Nephron (organoid): ENCODE measurements at regions not wholly inside any gene's neighbourhood (a gene's known extent, or its start where the extent isn't known, plus 50 kb on each side); places are given as distances from the start of the nearest gene placed in this dataset.

Experiments used
- H3K27ac Mint-ChIP-seq, 3 experiments: 2 replicates each; pipeline ENCODE4 v1.8.0; 2020; ENCODE audit warnings: mixed read lengths in 3 of 3, mild to moderate bottlenecking in 2 of 3, moderate library complexity in 1 of 3
- H3K27me3 Mint-ChIP-seq: 2 replicates; pipeline ENCODE4 v1.8.0; 2021; ENCODE audit warnings: low read depth, mild to moderate bottlenecking, moderate library complexity, mixed read lengths
- H3K36me3 Mint-ChIP-seq: 2 replicates; pipeline ENCODE4 v1.8.0; 2020; ENCODE audit warnings: low read depth, mixed read lengths
- H3K4me1 Mint-ChIP-seq: 2 replicates; pipeline ENCODE4 v1.8.0; 2020; ENCODE audit warnings: mixed read lengths
- H3K4me3 Mint-ChIP-seq, 3 experiments: 2 replicates each; pipeline ENCODE4 v1.8.0; 2020; ENCODE audit warnings: mild to moderate bottlenecking in 3 of 3, mixed read lengths in 3 of 3, moderate library complexity in 2 of 3
- H3K9me3 Mint-ChIP-seq: 2 replicates; pipeline ENCODE4 v1.8.0; 2020; ENCODE audit warnings: mixed read lengths
- CTCF ChIP-seq, 3 experiments: fragments of 200-600 bp; sonication (generic); IDR thresholded peaks; one replicate each; pipeline ENCODE4 v1.5.0; 2021; ENCODE audit warnings: antibody characterized with exemption in 3 of 3; ENCODE audit not compliant: unreplicated experiment in 3 of 3

DNA sequence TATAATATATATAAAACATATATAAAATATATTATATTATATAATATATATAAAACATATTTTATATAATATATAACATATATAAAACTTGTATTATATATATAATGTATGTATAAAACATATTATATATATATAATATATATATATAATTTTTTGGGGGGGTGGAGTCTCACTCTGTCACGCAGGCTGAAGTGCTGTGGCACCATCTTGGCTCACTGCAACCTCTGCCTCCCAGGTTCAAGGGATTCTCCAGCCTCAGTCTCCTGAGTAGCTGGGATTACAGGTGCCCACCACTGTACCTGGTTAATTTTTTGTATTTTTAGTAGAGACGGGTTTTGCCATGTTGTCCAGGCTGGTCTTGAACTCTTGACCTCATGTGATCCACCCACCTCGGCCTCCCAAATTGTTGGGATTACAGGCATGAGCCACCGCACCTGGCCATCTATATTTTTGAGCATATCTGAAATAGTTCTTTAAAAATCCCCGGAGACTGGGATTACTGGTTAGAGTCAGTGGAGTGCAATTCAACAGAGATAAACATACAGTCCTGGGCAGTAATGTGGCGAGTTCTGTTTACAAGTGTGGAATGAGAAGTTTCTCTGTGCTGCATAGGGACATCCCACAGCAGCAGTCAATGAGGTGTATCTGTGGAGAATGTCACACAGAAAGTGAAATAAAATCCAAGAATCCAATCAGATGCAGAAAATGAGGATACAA lies 208.4 kb downstream of the MYCN start:
- no peaks in the 10 kb centered on the region for H3K36me3 Mint-ChIP-seq
- no peak overlapping the region for H3K27ac Mint-ChIP-seq
- no peaks in the 10 kb centered on the region for H3K4me1 Mint-ChIP-seq
- H3K9me3 Mint-ChIP-seq, result no peaks in the 10 kb centered on the region
- no peak overlapping the region for H3K4me3 Mint-ChIP-seq
- no peaks in the 10 kb centered on the region for H3K27me3 Mint-ChIP-seq
- TF ChIP-seq CTCF (IDR thresholded peaks at IDR 0.05; ENCODE audit: unreplicated experiment in 3 of 3), result no peak

GRCh38 chr2:16142383-16143361 lies 202.3 kb downstream of the MYCN start:
- H3K4me3 Mint-ChIP-seq, result no peak overlapping the region

DNA sequence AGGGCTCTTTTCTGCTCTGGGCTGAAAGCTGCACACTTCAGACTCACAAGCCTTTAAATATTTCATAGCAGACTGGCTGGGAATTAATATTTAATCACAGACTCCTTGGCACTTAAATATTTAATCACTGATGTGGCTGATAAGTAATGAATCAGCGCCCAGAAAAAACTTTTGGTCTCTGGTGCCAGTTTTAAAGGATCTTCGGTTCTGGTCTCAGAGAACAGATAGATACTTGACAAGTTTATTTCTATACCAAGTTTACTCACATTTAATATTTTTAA lies 201.2 kb downstream of the MYCN start:
- no peak for TF ChIP-seq CTCF (IDR thresholded peaks at IDR 0.05; ENCODE audit: unreplicated experiment in 3 of 3)
- Mint-ChIP-seq H3K27me3 (no peaks in the 10 kb centered on the region), H3K9me3 (peaks cover 3% of the 10 kb centered on the region), H3K4me3 (no peak overlapping the region), H3K36me3 (no peaks in the 10 kb centered on the region), H3K27ac (no peak overlapping the region), H3K4me1 (no peaks in the 10 kb centered on the region)

More at GRCh38 chr2:16142383-16143361, 202.3 kb downstream of the MYCN start:
- TF ChIP-seq CTCF (IDR thresholded peaks at IDR 0.05; ENCODE audit: unreplicated experiment in 3 of 3), result no peak
- no peaks in the 10 kb centered on the region for H3K27me3 Mint-ChIP-seq
- H3K36me3 Mint-ChIP-seq, result no peaks in the 10 kb centered on the region
- no peaks in the 10 kb centered on the region for H3K4me1 Mint-ChIP-seq
- H3K9me3 Mint-ChIP-seq, result peaks cover 3% of the 10 kb centered on the region
- H3K27ac Mint-ChIP-seq, result no peak overlapping the region

- Mint-ChIP-seq H3K9me3 (peaks cover 3% of the 10 kb centered on the region), H3K27ac (no peak overlapping the region), H3K36me3 (no peaks in the 10 kb centered on the region), H3K4me3 (no peak overlapping the region), H3K4me1 (no peaks in the 10 kb centered on the region), H3K27me3 (no peaks in the 10 kb centered on the region)
- no peak for TF ChIP-seq CTCF (IDR thresholded peaks at IDR 0.05; ENCODE audit: unreplicated experiment in 3 of 3)
Measured at GRCh38 chr2:16140771-16141640, 200.7 kb downstream of the MYCN start.

DNA sequence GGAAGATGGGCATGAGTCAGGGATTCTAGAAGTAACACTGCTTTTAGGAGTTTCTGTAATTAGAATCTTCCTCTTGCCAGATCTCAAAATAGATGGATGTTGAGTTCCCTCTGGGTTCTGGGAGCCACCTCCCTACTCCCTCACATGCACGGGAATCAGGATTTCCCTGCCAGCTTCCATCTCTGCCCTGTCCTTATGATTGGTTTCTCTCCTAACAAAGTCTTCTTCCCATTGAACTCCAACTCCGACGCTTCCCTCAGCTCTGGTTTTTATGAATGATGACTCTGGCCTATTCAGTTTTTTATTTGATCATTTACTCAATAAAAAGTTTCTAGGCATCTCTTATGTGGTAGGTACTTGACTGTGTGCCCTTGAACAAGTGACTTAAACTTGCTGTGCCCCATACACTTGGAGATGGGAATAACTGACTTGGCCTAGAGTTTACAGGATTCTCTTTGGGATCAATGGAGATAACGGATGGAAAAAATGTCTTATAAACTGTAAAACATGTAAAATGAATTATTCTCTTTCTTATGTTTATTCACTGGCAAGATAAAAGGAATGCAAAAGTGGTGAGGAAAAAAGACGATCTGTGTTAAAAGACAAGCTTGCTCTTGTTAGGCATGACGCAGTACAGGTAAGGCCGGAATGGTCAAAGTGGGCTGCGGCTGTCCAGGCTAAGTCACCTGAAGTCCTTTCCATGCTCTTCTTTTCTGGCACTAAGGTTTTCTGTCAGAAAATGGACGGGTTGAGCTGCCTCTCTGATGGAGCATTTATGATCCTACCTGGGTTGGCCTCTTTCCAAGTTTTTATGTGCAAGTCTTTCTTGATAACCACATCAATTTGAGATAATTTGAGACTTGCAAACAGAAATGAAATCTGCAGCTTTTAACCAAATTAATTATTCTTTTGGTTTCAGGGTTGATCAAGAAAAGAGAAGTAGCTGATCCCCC lies 199.6 kb downstream of the MYCN start:
- H3K4me3 Mint-ChIP-seq, result no peak overlapping the region
- H3K36me3 Mint-ChIP-seq, result no peaks in the 10 kb centered on the region
- H3K27me3 Mint-ChIP-seq, result no peaks in the 10 kb centered on the region
- peaks cover 3% of the 10 kb centered on the region for H3K9me3 Mint-ChIP-seq
- no peak for TF ChIP-seq CTCF (IDR thresholded peaks at IDR 0.05; ENCODE audit: unreplicated experiment in 3 of 3)
- no peaks in the 10 kb centered on the region for H3K4me1 Mint-ChIP-seq
- H3K27ac Mint-ChIP-seq, result no peak overlapping the region
